ENCODE measurements at regions not wholly inside any gene's neighbourhood (a gene's known extent, or its start where the extent isn't known, plus 50 kb on each side); places are given as distances from the start of the nearest gene placed in this dataset.

DNA sequence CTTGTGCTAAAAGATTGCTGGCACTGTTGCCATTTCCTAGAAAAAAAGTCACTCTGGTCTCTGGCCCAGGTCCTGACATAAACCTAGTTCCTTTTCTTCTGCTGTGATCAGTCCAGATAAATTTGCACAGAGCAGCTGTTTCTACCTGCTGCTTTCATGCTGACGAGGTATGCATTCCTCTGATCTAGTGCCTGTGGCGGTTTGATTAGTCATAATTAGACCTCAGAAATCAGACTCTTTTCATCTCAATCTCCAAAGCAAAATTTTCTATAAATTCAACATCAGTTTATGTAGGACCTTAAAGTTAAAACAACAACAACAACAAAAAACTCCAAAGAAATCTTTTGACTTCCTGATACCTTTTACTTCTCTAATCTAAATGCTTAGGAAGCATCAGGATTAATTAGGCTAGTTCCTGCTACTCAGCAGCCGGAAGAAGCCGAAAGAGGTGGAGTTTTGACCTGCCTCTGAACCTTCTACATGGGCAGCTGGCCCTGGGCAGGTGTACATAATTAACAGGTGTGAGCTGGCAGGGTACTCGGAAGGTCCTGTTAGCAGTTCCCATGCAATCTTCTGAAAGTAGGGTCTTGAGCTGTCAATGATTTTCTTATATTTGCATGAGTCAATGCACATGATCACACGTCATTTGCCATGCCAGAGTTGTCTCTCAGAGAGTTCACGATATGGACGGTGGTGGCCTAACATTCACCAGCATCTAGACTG lies 83.3 kb upstream of the CCDC112 start:
- TF ChIP-seq, protein P1, sequence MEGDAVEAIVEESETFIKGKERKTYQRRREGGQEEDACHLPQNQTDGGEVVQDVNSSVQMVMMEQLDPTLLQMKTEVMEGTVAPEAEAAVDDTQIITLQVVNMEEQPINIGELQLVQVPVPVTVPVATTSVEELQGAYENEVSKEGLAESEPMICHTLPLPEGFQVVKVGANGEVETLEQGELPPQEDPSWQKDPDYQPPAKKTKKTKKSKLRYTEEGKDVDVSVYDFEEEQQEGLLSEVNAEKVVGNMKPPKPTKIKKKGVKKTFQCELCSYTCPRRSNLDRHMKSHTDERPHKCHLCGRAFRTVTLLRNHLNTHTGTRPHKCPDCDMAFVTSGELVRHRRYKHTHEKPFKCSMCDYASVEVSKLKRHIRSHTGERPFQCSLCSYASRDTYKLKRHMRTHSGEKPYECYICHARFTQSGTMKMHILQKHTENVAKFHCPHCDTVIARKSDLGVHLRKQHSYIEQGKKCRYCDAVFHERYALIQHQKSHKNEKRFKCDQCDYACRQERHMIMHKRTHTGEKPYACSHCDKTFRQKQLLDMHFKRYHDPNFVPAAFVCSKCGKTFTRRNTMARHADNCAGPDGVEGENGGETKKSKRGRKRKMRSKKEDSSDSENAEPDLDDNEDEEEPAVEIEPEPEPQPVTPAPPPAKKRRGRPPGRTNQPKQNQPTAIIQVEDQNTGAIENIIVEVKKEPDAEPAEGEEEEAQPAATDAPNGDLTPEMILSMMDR (IDR thresholded peaks at IDR 0.05; ENCODE audit: insufficient read depth, low read depth, low read length): no peak
- no peak for TF ChIP-seq EZH2 (IDR thresholded peaks at IDR 0.05; ENCODE audit: insufficient read depth, low read length)
